OCI-LY3 (cell line): ENCODE measurements at regions not wholly inside any gene's neighbourhood (a gene's known extent, or its start where the extent isn't known, plus 50 kb on each side); places are given as distances from the start of the nearest gene placed in this dataset.
A peak's percentile ranks its signal among the peaks of the same experiment; 100 is the strongest.

Experiments used
- H2AFZ ChIP-seq: fragments of 200-600, 300-600 bp; shearing (Covaris generic); 2 replicates; pipeline ENCODE4 v1.6.0; 2014; ENCODE audit warnings: antibody characterized with exemption, low read depth, low read length
- H3K27ac ChIP-seq: fragments of 200-600, 300-600 bp; sonication (generic); 2 replicates; pipeline ENCODE4 v1.5.1; 2014; ENCODE audit warnings: mild to moderate bottlenecking, low read length, moderate library complexity, mixed read lengths
- H3K27me3 ChIP-seq: fragments of 200-600, 300-600 bp; sonication (generic); 2 replicates; pipeline ENCODE4 v1.6.1; 2014; ENCODE audit warnings: low read depth, low read length, mixed read lengths
- H3K36me3 ChIP-seq: fragments of 200-600, 300-600 bp; sonication (generic); replicated peaks from 2 replicates; pipeline ENCODE3; 2014; ENCODE audit warnings: low read depth, low read length, mixed read lengths
- H3K4me1 ChIP-seq: fragments of 300-600, 200-600 bp; sonication (generic); 2 replicates; pipeline ENCODE4 v1.6.1; 2014; ENCODE audit warnings: low read length, mixed read lengths
- H3K4me2 ChIP-seq: fragments of 200-600, 300-600 bp; sonication (generic); 2 replicates; pipeline ENCODE4 v1.6.1; 2014; ENCODE audit warnings: low read length, mixed read lengths
- H3K4me3 ChIP-seq: fragments of 300-600, 200-600 bp; sonication (generic); 2 replicates; pipeline ENCODE4 v1.5.1; 2014; ENCODE audit warnings: antibody characterized with exemption, mild to moderate bottlenecking, low read length, moderate library complexity
- H3K79me2 ChIP-seq: fragments of 300-600, 200-600 bp; shearing (Covaris generic); 2 replicates; pipeline ENCODE4 v1.6.1; 2014; ENCODE audit warnings: mild to moderate bottlenecking, low read length, mixed read lengths
- H3K9ac ChIP-seq: fragments of 300-600, 200-600 bp; shearing (Covaris generic); 2 replicates; pipeline ENCODE4 v1.6.0; 2014; ENCODE audit warnings: mild to moderate bottlenecking, low read length, moderate library complexity
- H3K9me3 ChIP-seq: fragments of 200-600, 300-600 bp; shearing (Covaris generic); 2 replicates; pipeline ENCODE4 v1.6.1; 2014; ENCODE audit warnings: low read length, mixed read lengths; ENCODE audit not compliant: insufficient read depth
- H4K20me1 ChIP-seq: fragments of 200-600, 300-600 bp; sonication (generic); 2 replicates; pipeline ENCODE4 v1.6.1; 2016; ENCODE audit warnings: low read length, mixed read lengths; ENCODE audit not compliant: insufficient read depth
- CTCF ChIP-seq: fragments of 200-600, 300-600 bp; sonication (generic); IDR thresholded peaks from 2 replicates; pipeline ENCODE4 v1.5.1; 2014; ENCODE audit warnings: antibody characterized with exemption, low read length, low read depth
- EZH2phosphoT487 ChIP-seq: fragments of 200-600 bp; shearing (Covaris generic); IDR thresholded peaks from 2 replicates; pipeline ENCODE4 v1.6.1; 2018; ENCODE audit warnings: antibody characterized with exemption, mixed run types, low read depth

GRCh38 chr10:62917475-62918238, 101.5 kb upstream of the EGR2 start:
- Histone ChIP-seq H3K79me2 (no peaks in the 10 kb centered on the region), H3K4me3 (peak overlapping the region; percentile 72), H3K27ac (peak overlapping the region; percentile 49), H3K4me1 (peaks cover 20% of the 10 kb centered on the region), H3K36me3 (no peaks in the 10 kb centered on the region), H4K20me1 (no peaks in the 10 kb centered on the region), H3K9ac (peak overlapping the region; percentile 46; the same call in 1 of the 2 replicates), H3K9me3 (no peaks in the 10 kb centered on the region), H2AFZ (0 out of 2 replicates have a peak overlapping the region, but pooled peaks have one; percentile 57), H3K27me3 (no peaks in the 10 kb centered on the region), H3K4me2 (peak overlapping the region; percentile 91)
- TF ChIP-seq EZH2phosphoT487 (no peak), CTCF (no peak)

GRCh38 chr10:62916141-62916603, 100.0 kb upstream of the EGR2 start:
- H3K79me2 ChIP-seq: no peaks in the 10 kb centered on the region
- H3K27me3 ChIP-seq: no peaks in the 10 kb centered on the region
- no peak overlapping the region for H3K4me2 ChIP-seq
- no peak overlapping the region for H3K4me3 ChIP-seq
- no peaks in the 10 kb centered on the region for H3K9me3 ChIP-seq
- H3K4me1 ChIP-seq: peaks cover 32% of the 10 kb centered on the region
- H3K36me3 ChIP-seq: no peaks in the 10 kb centered on the region
- H3K9ac ChIP-seq: no peak overlapping the region
- H2AFZ ChIP-seq: no peak overlapping the region
- TF ChIP-seq EZH2phosphoT487: no peak
- no peak for TF ChIP-seq CTCF
- no peak overlapping the region for H3K27ac ChIP-seq
- H4K20me1 ChIP-seq: no peaks in the 10 kb centered on the region

- H3K27me3 ChIP-seq: no peaks in the 10 kb centered on the region
- H2AFZ ChIP-seq: no peak overlapping the region
- H3K9ac ChIP-seq: no peak overlapping the region
- H3K4me3 ChIP-seq: no peak overlapping the region
- H4K20me1 ChIP-seq: no peaks in the 10 kb centered on the region
- H3K79me2 ChIP-seq: no peaks in the 10 kb centered on the region
- no peaks in the 10 kb centered on the region for H3K36me3 ChIP-seq
- H3K9me3 ChIP-seq: no peaks in the 10 kb centered on the region
- no peak for TF ChIP-seq EZH2phosphoT487
- TF ChIP-seq CTCF: no peak
- H3K4me2 ChIP-seq: no peak overlapping the region
- H3K27ac ChIP-seq: no peak overlapping the region
- H3K4me1 ChIP-seq: peaks cover 32% of the 10 kb centered on the region
Observed at GRCh38 chr10:62915158-62915557, 99.0 kb upstream of the EGR2 start.

DNA sequence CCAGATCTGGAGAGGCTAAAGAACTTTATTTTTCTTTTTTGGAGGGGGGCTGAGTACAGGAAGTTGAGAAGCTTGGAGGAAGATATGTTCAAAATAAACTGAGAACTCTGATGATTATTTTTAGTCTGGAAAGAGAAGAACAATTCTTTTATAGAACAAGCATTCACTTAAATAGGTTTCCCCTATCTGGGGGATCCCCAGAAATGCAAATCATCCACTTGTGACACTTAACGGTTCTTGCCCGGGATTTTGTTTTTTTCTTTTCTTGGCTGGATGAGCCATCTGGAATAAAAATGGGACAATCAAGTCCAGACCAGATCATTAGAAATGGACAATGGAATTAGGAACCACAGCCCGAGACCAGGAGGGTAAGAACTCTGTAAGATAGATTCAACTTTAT, 95.9 kb upstream of the EGR2 start:
- H3K79me2 ChIP-seq: no peaks in the 10 kb centered on the region
- peak overlapping the region; percentile 42 for H3K4me2 ChIP-seq
- no peak overlapping the region for H3K27ac ChIP-seq
- no peak for TF ChIP-seq EZH2phosphoT487
- no peak for TF ChIP-seq CTCF
- no peaks in the 10 kb centered on the region for H3K9me3 ChIP-seq
- H4K20me1 ChIP-seq: no peaks in the 10 kb centered on the region
- H3K4me1 ChIP-seq: peaks cover 31% of the 10 kb centered on the region
- H2AFZ ChIP-seq: no peak overlapping the region
- no peaks in the 10 kb centered on the region for H3K27me3 ChIP-seq
- H3K4me3 ChIP-seq: peak overlapping the region; percentile 14; the same call in 1 of the 2 replicates
- H3K9ac ChIP-seq: no peak overlapping the region
- H3K36me3 ChIP-seq: no peaks in the 10 kb centered on the region
